ENCODE measurements at regions not wholly inside any gene's neighbourhood (a gene's known extent, or its start where the extent isn't known, plus 50 kb on each side); places are given as distances from the start of the nearest gene placed in this dataset.

GRCh38 chr9:79986437-79986836 lies 414.7 kb downstream of the TLE4 start:
- no peak for TF ChIP-seq POLR2AphosphoS5 (IDR thresholded peaks at IDR 0.05; ENCODE audit: borderline replicate concordance, low read depth, low read length)
- TF ChIP-seq EZH2 (IDR thresholded peaks at IDR 0.05) = no peak
